ACHN (cell line): ENCODE measurements at regions not wholly inside any gene's neighbourhood (a gene's known extent, or its start where the extent isn't known, plus 50 kb on each side); places are given as distances from the start of the nearest gene placed in this dataset.

Source experiments
- DNase-seq: peaks from one replicate; pipeline ENCODE4 v3.0.0-alpha.2; 2015
- in situ Hi-C: cut with HindIII; loops from 2 replicates; pipeline ENCODE4 v1.10.0; 2017; ENCODE audit warnings: low sequenced_read_pairs, low pct_ligation_motif_present, low pct_unique_long_range_greater_than_20kb

GRCh38 chr17:79144133-79144532 lies 69.5 kb downstream of the ENGASE start:
- in situ Hi-C loops = no loop called here
- no peak for DNase-seq

DNA sequence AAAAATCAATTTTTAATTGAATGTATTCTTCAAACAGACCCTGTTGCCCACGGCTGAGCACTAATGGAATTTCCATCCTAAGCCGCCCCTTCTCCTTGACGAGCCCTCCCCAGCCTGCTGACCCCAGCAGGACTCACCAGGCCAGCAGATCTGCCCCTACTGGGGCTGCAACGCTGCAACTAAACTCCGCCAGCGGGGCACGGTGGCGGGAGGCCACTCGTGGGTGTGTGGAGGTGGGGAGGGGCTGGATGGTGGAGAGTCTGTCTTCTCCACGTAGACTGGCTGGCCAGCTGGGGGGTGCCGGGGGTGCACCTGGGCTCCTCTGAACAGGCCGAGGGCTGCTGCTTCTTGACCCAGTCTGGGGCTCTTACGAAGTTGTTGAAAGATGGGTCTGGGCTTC lies 67.8 kb downstream of the ENGASE start:
- in situ Hi-C loops = no loop called here
- no peak for DNase-seq

DNA sequence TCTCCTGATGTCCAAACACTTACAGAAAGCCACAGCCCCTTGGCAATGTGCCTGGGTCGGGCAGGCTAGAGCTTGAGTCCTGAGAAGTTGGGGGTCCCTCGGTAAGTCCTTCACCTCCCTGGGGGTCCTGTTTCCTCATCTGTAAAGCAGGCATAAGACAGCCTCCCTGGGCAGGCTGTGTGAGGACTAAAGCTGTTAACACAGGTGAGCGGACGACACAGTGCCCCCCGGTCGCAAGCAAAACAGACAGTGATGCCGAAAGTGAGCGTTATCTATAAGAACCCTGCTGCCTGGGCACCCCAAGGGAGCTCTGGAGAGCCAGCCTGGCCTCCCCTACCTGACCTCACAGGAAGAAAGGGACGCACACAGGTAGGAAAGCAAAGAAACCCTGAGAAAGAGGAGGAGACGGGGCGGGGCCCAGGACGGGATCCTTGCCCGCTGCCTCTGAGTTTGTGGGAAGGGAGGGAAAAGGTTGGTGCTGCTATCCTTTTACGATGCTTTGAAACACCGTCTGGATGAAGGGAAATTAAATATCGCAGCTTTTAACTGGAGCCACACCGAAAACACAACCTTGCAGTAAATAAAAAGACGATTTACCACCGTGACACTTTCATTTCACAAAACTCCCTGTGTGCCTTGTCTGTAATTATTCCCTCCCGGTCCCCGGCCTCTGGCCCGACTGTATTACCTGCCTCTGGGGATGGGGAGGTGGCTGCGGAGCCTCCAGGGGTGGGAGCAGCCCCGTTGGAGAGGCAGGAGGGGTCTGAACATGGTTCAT lies 67.1 kb downstream of the ENGASE start:
- in situ Hi-C loops = no loop called here
- no peak for DNase-seq

DNA sequence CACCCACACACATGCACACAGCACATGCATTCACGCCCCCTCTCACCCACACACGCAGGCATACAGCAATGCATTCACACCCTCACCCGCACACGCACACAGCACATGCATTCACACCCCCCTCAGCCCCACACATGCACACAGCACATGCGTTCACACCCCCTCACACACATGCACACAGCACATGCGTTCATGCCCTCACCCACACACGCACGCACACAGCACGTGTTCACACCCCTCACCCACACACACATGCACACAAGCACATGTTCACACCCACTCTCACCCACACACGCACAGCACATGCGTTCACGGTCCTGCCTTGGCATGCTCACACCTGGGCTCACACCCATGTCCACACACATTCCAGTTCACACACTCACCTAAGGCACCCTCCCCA lies 64.2 kb downstream of the ENGASE start:
- in situ Hi-C loops = no loop called here
- DNase-seq = no peak

DNA sequence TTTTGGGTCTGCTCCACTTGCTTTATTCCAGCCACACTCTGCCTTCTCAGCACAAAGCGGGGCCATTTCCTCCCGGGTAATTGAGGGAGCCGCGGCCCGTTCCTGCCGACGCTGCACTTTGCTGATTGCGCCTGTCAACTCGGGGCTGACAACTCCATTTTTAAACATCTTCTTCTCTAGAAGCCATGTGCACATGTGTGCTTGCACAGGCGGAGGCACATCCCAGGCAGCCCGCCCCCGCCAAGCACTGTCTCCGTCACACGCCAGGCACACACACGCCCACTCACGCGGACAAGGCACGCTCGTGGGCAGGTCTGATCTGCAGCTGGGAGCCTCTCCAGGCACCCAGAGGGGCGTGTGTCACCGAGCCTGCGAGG lies 63.2 kb downstream of the ENGASE start:
- DNase-seq = no peak
- in situ Hi-C loops = no loop called here

GRCh38 chr17:79137015-79137788 lies 62.6 kb downstream of the ENGASE start:
- in situ Hi-C loops = no loop called here
- DNase-seq = no peak

GRCh38 chr17:79136596-79136995 lies 62.0 kb downstream of the ENGASE start:
- no peak for DNase-seq
- in situ Hi-C loops = no loop called here
